Nephron progenitor cell (in vitro differentiated cells): ENCODE measurements at regions not wholly inside any gene's neighbourhood (a gene's known extent, or its start where the extent isn't known, plus 50 kb on each side); places are given as distances from the start of the nearest gene placed in this dataset.
A peak's percentile ranks its signal among the peaks of the same experiment; 100 is the strongest.

Experiments used
- DNase-seq: peaks from one replicate; pipeline ENCODE4 v3.0.0; 2021
- H3K27ac Mint-ChIP-seq: 2 replicates; pipeline ENCODE4 v1.8.0; 2021; ENCODE audit warnings: mild to moderate bottlenecking, moderate library complexity, mixed read lengths
- H3K27me3 Mint-ChIP-seq: 2 replicates; pipeline ENCODE4 v1.8.0; 2021; ENCODE audit warnings: mild to moderate bottlenecking, low read depth, mixed read lengths; ENCODE audit not compliant: poor library complexity
- H3K36me3 Mint-ChIP-seq: 2 replicates; pipeline ENCODE4 v1.8.0; 2021; ENCODE audit warnings: low read depth, mixed read lengths
- H3K4me1 Mint-ChIP-seq: 2 replicates; pipeline ENCODE4 v1.8.0; 2021; ENCODE audit warnings: mixed read lengths
- H3K4me3 Mint-ChIP-seq: 2 replicates; pipeline ENCODE4 v1.8.0; 2021; ENCODE audit warnings: mild to moderate bottlenecking, moderate library complexity, mixed read lengths
- H3K9me3 Mint-ChIP-seq: 2 replicates; pipeline ENCODE4 v1.8.0; 2021; ENCODE audit warnings: mild to moderate bottlenecking, moderate library complexity, mixed read lengths
- TF ChIP-seq, protein P1 (sequence below): fragments of 200-600 bp; sonication (generic); IDR thresholded peaks from 2 replicates; pipeline ENCODE4 v1.5.0; 2021; ENCODE audit warnings: antibody characterized with exemption

DNA sequence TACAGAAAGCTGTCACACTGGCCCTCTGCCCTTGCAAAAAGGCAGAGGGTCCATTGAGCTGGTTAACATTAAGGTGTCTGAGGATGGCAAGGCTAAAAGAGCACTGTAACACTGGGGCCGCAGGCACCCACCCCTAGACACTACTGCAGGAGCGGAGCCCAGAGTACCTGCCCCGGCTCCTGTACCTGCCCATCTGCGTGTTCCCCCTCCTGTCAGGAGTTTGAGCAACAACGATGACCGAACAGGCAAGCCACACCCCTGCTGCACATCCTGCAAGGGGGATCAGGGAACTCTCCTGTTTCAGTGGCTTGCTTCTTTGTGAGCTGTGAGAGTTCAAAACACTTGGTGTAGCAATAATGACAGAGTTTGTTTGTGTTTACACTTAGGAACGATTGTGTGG, 117.4 kb upstream of the STARD13 start:
- H3K9me3 Mint-ChIP-seq: peaks cover 13% of the 10 kb centered on the region

DNA sequence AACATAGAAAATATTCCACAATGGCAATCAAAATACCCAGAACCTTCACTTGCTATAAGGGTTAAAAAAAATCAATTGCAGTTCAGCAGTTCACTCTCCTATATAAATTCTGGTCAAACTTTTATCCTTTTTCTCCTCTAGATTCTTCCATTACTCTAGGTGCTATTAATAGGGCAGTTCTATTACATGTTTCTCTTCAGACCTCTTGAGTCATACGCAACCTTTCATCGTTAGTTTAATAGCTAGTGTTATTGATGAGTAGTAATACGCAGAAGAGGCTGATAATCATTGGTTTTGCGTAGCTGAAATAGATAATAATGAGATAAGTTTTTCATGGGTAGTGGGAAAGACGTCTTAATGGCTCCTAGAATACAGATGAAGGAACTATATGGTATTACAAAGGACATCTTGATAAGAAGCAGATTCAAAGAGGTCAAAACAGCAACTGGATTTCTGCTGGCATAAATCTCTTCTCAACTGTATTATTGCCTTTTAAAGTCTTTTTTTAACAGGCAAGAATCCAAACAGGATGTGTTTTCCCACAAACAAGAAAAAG, 118.3 kb upstream of the STARD13 start:
- Mint-ChIP-seq H3K9me3 (peaks cover 8% of the 10 kb centered on the region), H3K36me3 (no peaks in the 10 kb centered on the region), H3K27ac (peak overlapping the region; percentile 63), H3K4me1 (peaks cover 33% of the 10 kb centered on the region), H3K27me3 (peaks cover 9% of the 10 kb centered on the region), H3K4me3 (no peak overlapping the region)
- no peak for DNase-seq
- TF ChIP-seq, protein P1, sequence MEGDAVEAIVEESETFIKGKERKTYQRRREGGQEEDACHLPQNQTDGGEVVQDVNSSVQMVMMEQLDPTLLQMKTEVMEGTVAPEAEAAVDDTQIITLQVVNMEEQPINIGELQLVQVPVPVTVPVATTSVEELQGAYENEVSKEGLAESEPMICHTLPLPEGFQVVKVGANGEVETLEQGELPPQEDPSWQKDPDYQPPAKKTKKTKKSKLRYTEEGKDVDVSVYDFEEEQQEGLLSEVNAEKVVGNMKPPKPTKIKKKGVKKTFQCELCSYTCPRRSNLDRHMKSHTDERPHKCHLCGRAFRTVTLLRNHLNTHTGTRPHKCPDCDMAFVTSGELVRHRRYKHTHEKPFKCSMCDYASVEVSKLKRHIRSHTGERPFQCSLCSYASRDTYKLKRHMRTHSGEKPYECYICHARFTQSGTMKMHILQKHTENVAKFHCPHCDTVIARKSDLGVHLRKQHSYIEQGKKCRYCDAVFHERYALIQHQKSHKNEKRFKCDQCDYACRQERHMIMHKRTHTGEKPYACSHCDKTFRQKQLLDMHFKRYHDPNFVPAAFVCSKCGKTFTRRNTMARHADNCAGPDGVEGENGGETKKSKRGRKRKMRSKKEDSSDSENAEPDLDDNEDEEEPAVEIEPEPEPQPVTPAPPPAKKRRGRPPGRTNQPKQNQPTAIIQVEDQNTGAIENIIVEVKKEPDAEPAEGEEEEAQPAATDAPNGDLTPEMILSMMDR: no peak

More for the DNA sequence above, 117.4 kb upstream of the STARD13 start:
- Mint-ChIP-seq H3K4me1 (peaks cover 33% of the 10 kb centered on the region), H3K27me3 (peaks cover 1% of the 10 kb centered on the region), H3K36me3 (no peaks in the 10 kb centered on the region), H3K4me3 (no peak overlapping the region), H3K27ac (no peak overlapping the region)
- DNase-seq: no peak
- TF ChIP-seq, protein P1: no peak

DNA sequence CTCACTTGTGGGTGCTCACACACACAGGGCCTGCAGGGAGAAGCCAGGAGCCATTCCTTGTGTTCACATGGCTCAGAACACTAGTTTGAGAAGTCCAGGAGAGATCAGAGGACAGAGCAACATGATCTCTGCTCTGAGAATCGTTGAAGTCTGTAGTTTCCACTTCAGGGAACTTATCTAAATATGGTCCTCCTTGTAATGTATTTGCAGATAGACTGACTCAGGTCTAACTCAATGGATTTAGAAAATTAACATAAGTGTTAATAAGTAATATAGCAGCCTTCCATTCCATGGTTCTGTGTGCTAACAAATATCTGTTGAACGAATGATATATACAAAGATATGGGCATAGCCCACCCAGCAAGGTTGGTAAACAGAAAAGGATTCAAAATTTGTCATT, 119.8 kb upstream of the STARD13 start:
- Mint-ChIP-seq H3K27me3 (peaks cover 10% of the 10 kb centered on the region), H3K36me3 (no peaks in the 10 kb centered on the region), H3K4me1 (peaks cover 33% of the 10 kb centered on the region), H3K9me3 (peaks cover 5% of the 10 kb centered on the region), H3K27ac (no peak overlapping the region), H3K4me3 (no peak overlapping the region)
- no peak for DNase-seq
- TF ChIP-seq, protein P1: no peak

DNA sequence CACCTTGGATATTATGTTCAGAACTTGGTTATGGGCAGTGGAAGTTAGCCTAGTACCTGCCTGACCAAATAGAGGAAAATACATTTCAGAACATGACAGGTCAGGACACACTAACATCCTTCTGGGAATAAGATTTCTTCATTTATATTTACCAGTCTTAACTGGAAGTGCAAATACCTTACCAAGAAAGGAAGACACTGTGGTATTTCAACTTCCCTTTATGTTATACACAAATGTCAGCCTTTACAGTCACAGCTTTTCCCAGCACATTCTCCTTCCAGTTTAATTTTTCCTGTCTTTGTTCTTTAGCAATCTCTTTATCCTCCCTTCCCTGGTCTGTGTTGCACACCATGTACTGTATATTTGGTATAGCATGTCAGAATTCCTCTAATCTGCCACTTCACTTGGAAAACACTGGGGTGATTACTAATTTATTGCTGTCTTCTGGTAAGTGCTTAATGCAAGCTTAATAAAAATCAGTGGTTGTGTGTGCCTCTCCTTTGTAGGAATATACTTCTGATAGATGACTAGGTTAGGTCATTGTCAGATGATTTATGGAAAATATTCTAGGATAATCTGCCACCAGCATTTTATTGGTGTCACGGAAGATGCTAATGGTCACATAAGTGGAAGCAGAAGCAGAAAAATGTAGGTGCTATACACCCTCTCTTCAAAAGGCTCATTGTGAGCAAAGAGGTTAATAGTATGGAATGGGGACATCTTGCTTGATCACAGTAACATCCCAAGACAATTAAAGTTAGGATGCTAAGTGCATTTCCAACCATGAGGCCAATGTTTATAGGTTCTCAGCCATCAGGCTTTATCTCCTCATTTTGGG, 124.3 kb upstream of the STARD13 start:
- no peaks in the 10 kb centered on the region for H3K9me3 Mint-ChIP-seq
- no peaks in the 10 kb centered on the region for H3K36me3 Mint-ChIP-seq
- H3K27ac Mint-ChIP-seq: no peak overlapping the region
- peaks cover 22% of the 10 kb centered on the region for H3K27me3 Mint-ChIP-seq
- H3K4me1 Mint-ChIP-seq: peaks cover 13% of the 10 kb centered on the region
- TF ChIP-seq, protein P1: no peak
- H3K4me3 Mint-ChIP-seq: no peak overlapping the region
- no peak for DNase-seq

DNA sequence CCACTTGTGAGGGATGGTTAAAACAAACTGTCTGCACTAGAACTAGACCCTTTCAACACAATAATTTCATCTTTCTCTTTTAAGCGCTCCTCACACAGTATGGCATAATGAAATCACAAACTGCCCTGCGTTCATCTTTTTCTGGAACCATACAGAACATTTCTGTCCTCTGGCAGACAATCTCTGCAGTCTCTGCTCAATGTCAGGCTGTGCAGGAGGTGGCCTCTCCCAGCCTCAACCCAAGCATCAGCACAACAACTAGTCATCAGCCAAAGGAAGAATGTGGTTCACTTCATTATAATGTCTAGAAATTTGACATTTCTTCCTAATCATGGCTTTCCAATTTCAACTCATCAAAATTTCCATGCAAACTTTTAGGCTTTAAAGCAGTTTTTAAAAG, 125.1 kb upstream of the STARD13 start:
- Mint-ChIP-seq H3K4me3 (no peak overlapping the region), H3K9me3 (no peaks in the 10 kb centered on the region), H3K27me3 (peaks cover 22% of the 10 kb centered on the region), H3K36me3 (no peaks in the 10 kb centered on the region), H3K27ac (peak overlapping the region; percentile 64), H3K4me1 (peaks cover 6% of the 10 kb centered on the region)
- no peak for DNase-seq
- TF ChIP-seq, protein P1: no peak
